MG63 (cell line): ENCODE measurements at regions not wholly inside any gene's neighbourhood (a gene's known extent, or its start where the extent isn't known, plus 50 kb on each side); places are given as distances from the start of the nearest gene placed in this dataset.

Experiments used
- DNase-seq: peaks from one replicate; pipeline ENCODE4 v3.0.0-alpha.2; 2020
- H3K27me3 ChIP-seq: fragments of 250-450 bp; sonication (Bioruptor Pico); 2 replicates; pipeline ENCODE4 v1.5.1; 2020; ENCODE audit warnings: mild to moderate bottlenecking, moderate library complexity
- H3K36me3 ChIP-seq: fragments of 250-450 bp; sonication (Bioruptor Pico); 2 replicates; pipeline ENCODE4 v1.5.1; 2020; ENCODE audit warnings: mild to moderate bottlenecking, moderate library complexity
- H3K4me3 ChIP-seq: fragments of 250-450 bp; sonication (Bioruptor Pico); 2 replicates; pipeline ENCODE4 v1.5.1; 2020; ENCODE audit warnings: mild to moderate bottlenecking, moderate library complexity
- H3K9me3 ChIP-seq: fragments of 250-450 bp; sonication (Bioruptor Pico); 2 replicates; pipeline ENCODE4 v1.5.1; 2020; ENCODE audit warnings: mild to moderate bottlenecking, moderate library complexity

DNA sequence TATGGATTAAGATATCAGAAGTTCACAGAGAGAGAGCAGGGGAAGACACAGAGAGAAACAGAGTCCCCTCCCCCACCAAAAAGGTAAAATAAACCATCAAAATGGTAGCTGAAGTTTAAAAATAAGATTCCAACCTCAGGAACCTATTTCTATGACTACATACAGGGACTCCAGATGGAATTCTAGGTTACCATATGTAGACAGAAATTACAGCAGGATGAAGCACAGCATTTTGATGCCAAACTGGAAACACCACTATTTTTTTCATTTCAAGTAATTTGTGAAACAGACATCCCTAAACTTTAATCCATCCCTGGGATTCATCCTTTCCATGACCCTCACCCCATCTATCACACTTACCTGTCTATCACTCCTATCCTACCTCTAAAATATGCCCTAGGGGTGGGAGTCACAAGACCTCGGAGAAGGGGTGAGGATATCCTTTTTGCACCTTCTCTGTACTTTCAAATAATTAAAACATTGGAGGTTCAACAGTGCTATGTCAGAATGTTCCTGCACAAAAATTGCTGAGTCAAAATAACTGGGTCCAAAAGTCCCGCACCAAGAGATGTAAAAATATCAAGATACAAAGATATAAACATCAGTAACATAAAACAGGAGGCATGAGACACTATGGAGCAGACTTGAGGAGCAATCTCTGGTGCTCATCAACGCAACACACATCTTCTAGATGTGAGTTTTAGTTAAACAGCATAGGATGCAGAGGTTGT, 344.5 kb upstream of the RASGEF1B start:
- no peaks in the 10 kb centered on the region for H3K9me3 ChIP-seq
- no peaks in the 10 kb centered on the region for H3K36me3 ChIP-seq
- DNase-seq: no peak
- no peaks in the 10 kb centered on the region for H3K27me3 ChIP-seq
- H3K4me3 ChIP-seq: no peak overlapping the region

GRCh38 chr4:81814987-81815541, 343.4 kb upstream of the RASGEF1B start:
- H3K27me3 ChIP-seq: no peaks in the 10 kb centered on the region
- no peaks in the 10 kb centered on the region for H3K9me3 ChIP-seq
- H3K36me3 ChIP-seq: no peaks in the 10 kb centered on the region
- peak; percentile 30 for DNase-seq
- no peak overlapping the region for H3K4me3 ChIP-seq

DNA sequence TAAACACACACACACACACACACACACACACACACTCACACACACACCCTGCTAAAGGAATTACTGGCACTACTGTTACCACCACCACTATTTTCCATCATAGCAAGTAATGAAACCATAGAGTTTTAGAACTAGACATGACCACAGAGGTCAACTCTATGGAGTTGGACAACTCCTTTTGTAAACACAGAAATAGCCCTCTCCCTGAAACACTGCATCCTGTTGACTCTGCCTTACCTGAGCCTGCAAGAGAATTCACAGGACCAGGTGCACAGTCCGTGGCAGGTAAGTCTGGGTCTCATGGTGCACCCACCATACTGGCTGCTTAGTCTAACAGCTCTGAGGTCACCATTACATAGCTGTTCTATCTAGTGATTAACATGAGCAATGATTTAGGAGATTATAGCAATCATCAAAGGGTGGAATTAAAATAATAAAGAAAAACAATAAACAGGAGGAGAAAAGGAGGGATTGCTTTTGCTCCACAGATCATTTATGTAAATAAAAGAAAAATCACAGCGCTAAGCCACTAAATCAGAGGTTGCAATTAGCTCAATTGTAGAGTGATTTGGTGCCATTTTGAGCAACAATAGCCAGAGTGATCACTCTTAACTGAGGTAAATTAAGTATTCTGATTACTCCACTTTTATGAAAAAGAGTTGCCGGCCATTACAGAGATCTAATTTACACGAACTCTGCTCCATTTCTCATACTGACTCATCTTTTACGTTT, 340.0 kb upstream of the RASGEF1B start:
- no peak for DNase-seq
- no peak overlapping the region for H3K4me3 ChIP-seq
- no peaks in the 10 kb centered on the region for H3K27me3 ChIP-seq
- H3K36me3 ChIP-seq: no peaks in the 10 kb centered on the region
- no peaks in the 10 kb centered on the region for H3K9me3 ChIP-seq

- no peak for DNase-seq
- H3K9me3 ChIP-seq: no peaks in the 10 kb centered on the region
These were observed 336.4 kb upstream of the RASGEF1B start for GRCh38 chr4:81808011-81808672.

DNA sequence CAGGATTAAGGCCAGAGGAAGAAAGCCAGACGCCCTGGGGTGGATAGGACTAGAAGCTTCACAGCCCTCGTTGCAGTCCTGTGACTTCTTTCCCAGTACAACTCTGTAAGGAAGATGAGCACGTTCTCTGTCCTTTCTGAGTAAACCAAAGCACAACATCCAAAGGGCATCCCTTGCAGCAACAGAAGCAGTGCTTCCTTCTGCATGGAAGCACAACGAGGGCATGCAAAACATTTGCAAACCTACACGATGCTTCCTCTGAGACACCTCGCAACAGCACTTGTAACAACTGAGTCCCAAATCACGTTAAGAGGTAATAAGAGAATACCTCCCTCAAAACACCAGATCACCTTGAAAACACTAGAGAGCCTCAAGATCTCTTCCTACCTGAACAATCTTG, 335.7 kb upstream of the RASGEF1B start:
- no peaks in the 10 kb centered on the region for H3K36me3 ChIP-seq
- no peaks in the 10 kb centered on the region for H3K9me3 ChIP-seq
- no peak overlapping the region for H3K4me3 ChIP-seq
- no peak for DNase-seq
- no peaks in the 10 kb centered on the region for H3K27me3 ChIP-seq

More at GRCh38 chr4:81808011-81808672, 336.4 kb upstream of the RASGEF1B start:
- H3K27me3 ChIP-seq: no peaks in the 10 kb centered on the region
- no peak overlapping the region for H3K4me3 ChIP-seq
- H3K36me3 ChIP-seq: no peaks in the 10 kb centered on the region

DNA sequence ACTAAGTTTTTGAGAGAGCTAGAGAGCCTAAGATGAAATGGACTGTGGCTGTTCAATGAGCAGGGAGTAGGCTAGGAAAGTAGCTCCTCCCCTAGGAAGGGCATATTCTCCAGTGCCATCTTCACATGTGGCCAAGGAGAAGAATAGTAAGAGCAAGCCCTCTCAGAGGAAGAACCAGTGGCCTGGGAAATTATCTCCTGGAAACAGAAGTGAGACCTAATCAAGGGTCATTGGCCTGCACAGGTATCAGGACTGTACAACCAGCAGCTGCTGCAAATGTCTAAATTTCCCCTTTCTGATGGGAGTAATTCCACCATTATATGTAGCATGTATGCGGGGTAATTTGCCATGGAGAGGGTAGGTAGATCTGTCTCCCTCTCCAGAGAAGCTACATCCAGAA, 334.8 kb upstream of the RASGEF1B start:
- no peak overlapping the region for H3K4me3 ChIP-seq
- no peak for DNase-seq
- no peaks in the 10 kb centered on the region for H3K9me3 ChIP-seq

GRCh38 chr4:81804849-81805248, 333.1 kb upstream of the RASGEF1B start:
- H3K4me3 ChIP-seq: no peak overlapping the region
- no peaks in the 10 kb centered on the region for H3K9me3 ChIP-seq
- H3K36me3 ChIP-seq: no peaks in the 10 kb centered on the region
- no peaks in the 10 kb centered on the region for H3K27me3 ChIP-seq
- DNase-seq: no peak

More for the DNA sequence above, 334.8 kb upstream of the RASGEF1B start:
- Histone ChIP-seq H3K36me3 (no peaks in the 10 kb centered on the region), H3K27me3 (no peaks in the 10 kb centered on the region)

DNA sequence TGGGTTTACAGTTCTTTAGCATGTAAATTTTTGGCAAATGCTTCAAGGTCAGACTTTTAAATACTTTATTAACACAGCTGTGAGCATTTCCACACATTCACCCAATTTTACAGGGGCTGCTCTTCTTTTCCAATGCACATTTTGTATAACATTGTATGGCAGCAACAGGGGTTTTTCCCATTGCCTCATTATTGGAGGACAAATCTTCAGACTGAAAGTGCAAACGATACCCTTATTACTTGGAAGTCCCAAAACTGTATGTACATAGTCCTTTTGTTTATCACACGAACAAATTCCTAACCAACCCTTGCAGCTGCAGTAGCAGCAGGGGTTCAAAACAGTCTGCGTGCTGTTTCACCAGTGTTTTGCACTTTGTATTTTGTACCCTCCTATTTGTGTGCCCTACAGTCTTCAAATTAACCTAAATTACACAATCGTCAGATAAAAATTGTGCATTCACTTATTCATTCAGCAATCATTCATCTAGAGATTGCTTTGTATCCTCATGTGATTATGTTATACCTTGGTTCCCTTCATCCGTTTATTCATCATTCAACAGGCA, 330.7 kb upstream of the RASGEF1B start:
- no peaks in the 10 kb centered on the region for H3K9me3 ChIP-seq
- no peaks in the 10 kb centered on the region for H3K36me3 ChIP-seq
- no peak overlapping the region for H3K4me3 ChIP-seq
- no peaks in the 10 kb centered on the region for H3K27me3 ChIP-seq
- DNase-seq: no peak

- no peak for DNase-seq
- Histone ChIP-seq H3K4me3 (no peak overlapping the region), H3K36me3 (no peaks in the 10 kb centered on the region), H3K27me3 (no peaks in the 10 kb centered on the region), H3K9me3 (no peaks in the 10 kb centered on the region)
These were observed 327.7 kb upstream of the RASGEF1B start for GRCh38 chr4:81799371-81799770.

GRCh38 chr4:81796790-81797528, 325.3 kb upstream of the RASGEF1B start:
- Histone ChIP-seq H3K4me3 (no peak overlapping the region), H3K27me3 (no peaks in the 10 kb centered on the region), H3K36me3 (no peaks in the 10 kb centered on the region), H3K9me3 (no peaks in the 10 kb centered on the region)
- no peak for DNase-seq

DNA sequence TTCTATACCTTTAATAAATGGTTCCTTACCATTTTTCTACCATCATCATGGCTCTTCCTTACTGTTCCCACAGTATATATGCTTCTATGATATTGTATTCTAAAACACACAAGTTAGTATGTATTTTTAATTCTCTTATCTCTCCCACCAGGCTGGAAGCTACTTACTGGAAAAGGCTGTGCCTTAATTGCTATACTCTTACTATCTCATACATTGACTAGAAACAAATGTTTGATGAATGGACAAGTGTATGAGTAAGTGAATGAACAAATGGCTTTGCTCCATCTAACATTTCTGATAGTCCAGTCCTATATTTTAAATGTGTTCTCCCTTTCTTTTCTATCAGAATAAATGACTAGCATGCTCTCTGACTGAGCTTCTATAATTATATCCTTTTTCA, 320.8 kb upstream of the RASGEF1B start:
- H3K4me3 ChIP-seq: no peak overlapping the region
- no peak for DNase-seq
- no peaks in the 10 kb centered on the region for H3K36me3 ChIP-seq
- no peaks in the 10 kb centered on the region for H3K9me3 ChIP-seq
- H3K27me3 ChIP-seq: no peaks in the 10 kb centered on the region

DNA sequence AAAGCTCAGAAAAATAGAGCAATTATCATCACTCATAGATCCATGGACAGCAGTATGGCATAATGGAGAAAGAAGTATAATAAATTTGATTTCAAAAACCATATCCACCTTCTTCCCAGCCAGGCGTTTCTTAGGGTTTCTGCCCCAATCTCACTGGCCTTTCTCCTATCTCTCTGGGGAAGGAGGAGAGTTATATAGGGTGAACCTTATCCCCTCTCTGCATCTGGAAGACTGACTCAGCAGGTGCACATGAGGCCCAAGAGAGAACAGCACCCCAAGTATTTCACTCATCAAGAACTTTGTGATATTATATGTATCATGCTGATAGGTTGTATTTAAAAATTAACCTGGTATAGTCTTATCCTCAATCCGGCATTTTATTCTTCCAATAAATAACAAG, 318.8 kb upstream of the RASGEF1B start:
- Histone ChIP-seq H3K4me3 (no peak overlapping the region), H3K27me3 (no peaks in the 10 kb centered on the region), H3K36me3 (no peaks in the 10 kb centered on the region), H3K9me3 (no peaks in the 10 kb centered on the region)
- no peak for DNase-seq

GRCh38 chr4:81789741-81790399, 318.2 kb upstream of the RASGEF1B start:
- no peaks in the 10 kb centered on the region for H3K27me3 ChIP-seq
- no peak overlapping the region for H3K4me3 ChIP-seq
- no peaks in the 10 kb centered on the region for H3K9me3 ChIP-seq
- no peak for DNase-seq
- H3K36me3 ChIP-seq: no peaks in the 10 kb centered on the region

DNA sequence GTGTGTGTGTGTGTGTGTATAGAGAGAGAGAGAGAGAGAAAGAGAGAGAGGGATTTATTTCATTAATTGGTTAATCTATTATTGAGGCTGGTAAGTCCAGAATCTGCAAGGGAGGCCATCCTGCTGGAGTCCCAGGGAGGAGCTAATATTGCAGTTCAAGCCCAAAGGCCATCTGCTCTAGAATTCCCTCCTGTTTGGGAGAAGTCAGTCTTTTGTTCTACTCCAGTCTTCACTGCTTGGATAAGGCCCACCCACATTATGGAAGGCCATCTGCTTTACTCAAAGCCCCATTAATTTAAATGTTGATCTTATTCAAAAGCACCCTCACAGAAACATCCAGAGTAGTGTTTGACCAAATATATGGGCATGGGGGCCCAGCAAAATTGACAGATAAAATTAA, 317.5 kb upstream of the RASGEF1B start:
- Histone ChIP-seq H3K36me3 (no peaks in the 10 kb centered on the region), H3K4me3 (no peak overlapping the region), H3K9me3 (no peaks in the 10 kb centered on the region), H3K27me3 (no peaks in the 10 kb centered on the region)
- no peak for DNase-seq

DNA sequence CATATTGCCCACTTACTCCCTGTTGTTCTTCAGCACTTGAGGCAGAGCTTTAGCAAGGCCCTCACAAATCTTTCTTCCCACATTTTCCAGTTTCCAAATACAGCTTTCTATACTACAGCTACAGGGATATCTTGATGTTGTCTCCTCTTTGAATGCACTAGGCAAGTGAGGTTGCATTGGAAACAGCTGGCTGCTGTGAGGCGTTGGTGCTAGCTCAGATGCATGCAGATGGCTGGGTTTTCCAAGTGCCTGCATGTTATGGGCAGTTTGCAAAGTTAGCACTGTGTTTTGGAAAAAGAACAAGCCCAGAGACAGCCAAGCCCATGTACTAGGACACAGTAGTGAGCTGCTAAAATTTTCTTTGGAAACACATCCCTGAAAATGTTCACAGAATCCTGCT, 315.1 kb upstream of the RASGEF1B start:
- no peaks in the 10 kb centered on the region for H3K27me3 ChIP-seq
- H3K4me3 ChIP-seq: no peak overlapping the region
- H3K36me3 ChIP-seq: no peaks in the 10 kb centered on the region
- no peak for DNase-seq
- H3K9me3 ChIP-seq: no peaks in the 10 kb centered on the region
